GM21515 (cell line): ENCODE measurements at regions not wholly inside any gene's neighbourhood (a gene's known extent, or its start where the extent isn't known, plus 50 kb on each side); places are given as distances from the start of the nearest gene placed in this dataset.

Experiments
- ATAC-seq: cut with Tn5 transposase; IDR thresholded peaks from one replicate; pipeline ENCODE4 v1.9.1; 2021; ENCODE audit not compliant: unreplicated experiment

DNA sequence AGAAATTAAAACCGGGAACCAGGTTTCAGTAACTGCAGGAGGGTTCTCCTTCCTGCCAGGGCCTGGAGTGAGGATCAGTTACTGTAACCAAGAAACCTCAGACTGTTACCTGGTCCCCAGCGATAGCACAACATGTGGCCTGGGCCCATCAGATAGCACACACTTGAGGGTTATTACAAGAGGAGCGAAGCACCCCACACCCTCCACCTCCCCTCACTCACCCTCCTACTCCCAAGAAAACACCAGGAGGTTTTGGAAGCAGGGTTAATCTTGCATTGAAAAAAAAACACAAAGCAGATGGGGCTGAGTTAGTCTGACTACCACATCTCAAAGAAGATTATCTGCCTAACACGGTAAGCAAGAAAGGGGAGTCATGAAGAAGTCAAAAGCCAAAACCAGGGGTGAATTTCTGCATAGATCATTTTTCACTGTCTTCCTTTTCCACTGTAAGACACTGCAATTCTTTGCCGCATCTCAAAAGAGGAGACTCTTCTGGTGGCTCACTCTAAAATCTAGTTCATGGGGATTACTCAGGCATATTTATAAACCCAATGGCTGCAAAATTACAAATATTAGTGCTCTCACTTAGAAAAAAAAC, 75.9 kb upstream of the DOCK9 start:
- ATAC-seq: no peak

DNA sequence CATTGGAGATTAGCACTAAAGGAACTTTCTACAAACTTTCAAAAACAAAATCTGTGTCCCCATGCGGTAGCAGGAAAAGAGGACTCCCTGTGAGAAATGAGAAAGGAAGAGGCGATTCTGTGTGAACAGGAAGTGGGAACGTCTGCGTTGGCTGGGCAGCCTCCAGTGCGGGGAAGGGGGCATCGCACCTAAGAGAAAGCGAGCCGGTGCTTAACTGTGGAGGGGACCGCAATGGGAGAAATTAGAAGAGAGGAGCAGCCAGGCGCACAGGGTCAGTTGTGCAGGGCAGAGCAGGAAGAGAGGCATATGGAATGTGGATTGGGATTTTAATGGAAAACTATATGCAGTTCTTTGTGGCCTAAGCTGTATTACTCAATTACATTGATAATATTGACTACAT, 77.4 kb upstream of the DOCK9 start:
- ATAC-seq: no peak

DNA sequence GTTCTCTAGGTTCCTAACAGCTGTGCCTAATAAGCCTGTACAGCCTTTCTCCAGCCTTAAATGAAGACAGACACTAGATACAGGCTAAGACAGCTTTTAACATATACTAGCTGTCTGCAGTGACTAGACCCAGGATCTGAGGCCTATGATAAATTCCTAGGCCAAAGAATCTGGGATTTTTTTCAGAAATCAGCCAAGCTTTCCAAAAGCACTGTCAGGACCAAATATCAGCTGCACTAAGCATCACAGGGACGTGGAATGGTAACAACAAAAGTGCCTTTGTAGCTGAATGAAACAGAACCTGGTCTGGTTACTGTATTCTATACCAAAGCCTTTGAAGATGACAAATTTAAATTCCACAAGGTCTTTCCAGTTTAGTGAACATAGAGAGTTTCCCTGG, 77.9 kb upstream of the DOCK9 start:
- no peak for ATAC-seq

DNA sequence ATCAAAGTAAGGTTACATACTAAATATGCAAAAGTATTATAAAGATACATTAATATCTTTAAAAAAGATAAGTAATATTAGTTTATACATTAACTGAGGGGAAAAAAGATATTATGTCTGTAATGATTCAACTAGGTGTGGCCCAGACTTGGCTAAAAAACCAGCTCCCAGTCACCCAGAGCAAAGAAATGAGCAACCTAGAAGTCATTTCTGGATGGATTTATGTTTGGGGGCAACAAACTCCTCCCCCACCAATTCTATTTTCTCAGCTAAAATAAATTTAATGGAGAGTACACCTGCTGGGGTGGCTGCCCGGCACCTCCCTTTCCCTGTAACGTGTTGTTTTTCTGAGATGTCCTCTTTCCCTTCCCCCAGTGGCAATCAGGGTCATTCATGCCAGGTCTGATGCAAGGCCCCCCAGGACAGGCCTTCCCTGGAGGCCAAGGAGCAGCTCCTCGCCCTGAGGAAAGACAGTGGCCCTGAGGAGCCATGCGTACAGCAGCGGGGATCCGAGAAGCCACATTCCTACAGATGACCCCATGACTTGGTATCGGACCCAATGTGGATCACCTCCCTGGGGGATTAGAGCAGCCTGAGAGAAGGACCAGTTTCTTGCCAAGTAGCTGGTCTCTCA, 78.6 kb upstream of the DOCK9 start:
- no peak for ATAC-seq

DNA sequence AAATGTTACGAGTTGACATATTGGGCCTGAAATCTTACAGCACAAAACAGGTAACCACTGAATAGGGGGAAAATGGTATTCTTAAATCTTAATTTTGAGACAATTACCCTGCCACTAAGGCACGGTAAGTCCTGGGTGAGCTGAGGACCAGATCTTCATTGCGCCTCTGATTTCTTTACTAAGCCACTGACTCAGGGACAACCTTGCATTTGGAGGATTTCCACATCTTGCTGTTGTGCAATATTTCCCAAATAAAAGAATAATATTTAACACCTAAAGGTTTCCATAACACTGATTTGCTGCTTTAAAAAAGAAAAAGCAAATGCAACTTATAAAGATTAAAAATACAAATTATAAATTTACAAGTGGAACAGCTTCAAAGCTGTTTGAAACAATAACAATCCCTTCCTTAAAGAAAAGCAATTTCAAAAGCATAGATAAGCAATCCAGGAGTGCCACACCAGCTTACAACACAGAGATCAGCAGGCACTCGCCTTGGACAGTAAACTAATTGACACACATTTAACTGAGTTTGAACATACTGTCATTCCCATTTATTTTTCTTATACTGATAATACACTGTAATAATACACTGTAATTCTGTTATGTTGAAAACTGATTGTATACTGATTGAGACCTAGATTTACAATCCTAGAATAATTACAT, 79.6 kb upstream of the DOCK9 start:
- no peak for ATAC-seq

DNA sequence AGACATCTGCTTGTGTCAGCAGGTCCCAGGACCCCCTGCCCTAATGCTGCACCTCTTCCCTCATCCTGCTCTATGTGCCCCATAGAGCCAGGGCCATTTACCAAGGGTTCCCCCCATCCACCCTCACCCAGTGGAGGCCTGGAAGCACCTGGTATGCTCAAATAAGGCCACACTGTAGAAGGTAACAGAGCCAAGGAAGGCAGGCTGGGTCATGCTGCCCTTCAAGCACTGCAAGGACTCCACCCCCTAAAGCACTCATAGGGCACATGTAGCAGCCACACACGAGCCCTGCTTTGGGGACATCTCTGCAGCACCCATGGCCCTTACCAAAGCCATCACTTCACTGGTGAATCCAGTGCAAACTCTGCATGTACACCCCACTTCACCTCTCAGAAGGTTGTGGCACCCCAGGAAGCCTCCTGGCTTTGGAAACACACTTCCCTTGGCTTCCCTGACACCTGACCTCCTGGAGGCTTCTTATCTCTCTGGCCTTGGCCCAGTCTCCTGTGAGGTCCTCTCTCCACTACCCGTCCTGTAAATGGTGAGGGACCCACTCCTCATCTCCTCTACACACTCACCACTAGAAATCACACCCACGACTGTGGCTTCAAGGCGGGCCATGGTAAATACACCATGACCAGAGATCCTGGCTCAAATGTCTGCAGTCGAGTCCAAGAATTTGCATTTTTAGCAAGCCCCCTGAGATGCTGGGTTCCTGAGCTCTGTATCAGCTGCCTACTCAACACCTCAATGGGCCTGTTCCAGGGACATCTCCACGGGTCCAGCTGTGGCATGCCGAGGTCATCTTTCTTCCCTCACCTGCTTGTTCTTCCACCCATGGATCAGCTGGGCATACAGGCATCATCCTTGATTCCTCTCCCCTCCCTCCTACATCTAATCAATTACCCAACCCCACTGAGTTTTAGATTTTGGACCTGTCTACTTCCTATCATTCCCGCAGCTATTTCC, 80.9 kb upstream of the DOCK9 start:
- ATAC-seq: no peak

DNA sequence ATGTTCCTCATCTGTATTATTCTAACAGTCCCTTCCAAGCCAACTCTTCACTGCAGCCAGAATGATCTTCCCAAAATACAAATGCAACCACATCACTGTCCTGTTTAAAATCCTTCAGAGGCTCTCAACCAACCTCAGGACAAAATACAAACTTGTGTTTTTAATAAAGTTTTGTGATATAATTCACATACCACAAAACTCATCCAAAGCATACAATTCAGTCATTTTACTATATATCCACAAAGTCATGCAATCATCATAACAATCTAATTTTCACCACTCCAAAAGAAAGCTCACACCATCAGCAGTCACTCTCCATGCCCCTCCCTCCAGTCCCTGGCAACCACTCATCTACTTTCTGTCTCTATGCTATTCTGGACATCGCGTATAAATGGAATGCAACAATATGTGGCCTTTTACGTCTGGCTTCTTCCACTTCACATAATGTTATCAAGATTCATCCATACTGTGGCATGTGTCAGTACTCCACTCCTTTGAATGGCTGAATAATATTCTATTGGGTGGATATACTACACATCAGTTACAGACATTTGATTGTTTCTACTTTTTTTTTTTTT, 81.7 kb upstream of the DOCK9 start:
- no peak for ATAC-seq

DNA sequence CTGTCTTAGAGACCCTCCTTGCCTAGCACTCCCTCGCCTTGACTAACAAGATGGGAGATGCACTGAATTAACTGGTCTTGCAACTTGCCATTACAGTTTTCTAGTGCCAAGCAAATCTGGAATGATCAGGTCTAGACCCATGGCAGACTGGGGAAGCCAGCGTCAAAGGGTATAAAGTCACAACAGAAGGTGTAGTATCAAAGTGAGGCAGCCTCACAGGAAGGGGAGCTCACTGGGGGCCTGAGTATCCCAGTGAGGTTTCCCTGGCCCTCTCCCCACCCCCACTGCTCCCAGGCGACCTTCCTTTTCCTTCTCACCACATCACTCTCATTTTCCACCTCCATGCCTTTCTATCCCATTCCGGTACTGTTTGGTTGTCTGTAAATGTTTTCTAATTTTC, 83.5 kb upstream of the DOCK9 start:
- ATAC-seq: no peak

DNA sequence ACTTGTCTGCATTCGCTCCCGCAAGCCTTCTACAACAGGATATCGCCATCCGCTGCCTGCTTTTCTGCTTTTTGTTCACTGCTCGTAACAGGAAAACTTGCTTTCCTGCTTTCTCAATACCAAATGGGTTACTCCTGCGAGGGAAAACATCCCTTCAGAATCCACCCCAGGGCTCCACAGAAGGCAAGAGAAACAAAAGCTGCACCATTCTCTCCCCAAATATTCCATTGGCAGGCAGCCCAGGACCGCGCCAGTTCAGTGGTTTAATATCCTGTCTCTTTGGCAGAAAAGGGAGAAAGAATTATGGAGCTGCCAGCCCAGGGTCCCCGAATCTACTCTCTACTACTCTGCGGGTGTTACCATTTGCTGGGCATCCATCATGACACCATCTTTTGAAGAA, 84.7 kb upstream of the DOCK9 start:
- no peak for ATAC-seq

DNA sequence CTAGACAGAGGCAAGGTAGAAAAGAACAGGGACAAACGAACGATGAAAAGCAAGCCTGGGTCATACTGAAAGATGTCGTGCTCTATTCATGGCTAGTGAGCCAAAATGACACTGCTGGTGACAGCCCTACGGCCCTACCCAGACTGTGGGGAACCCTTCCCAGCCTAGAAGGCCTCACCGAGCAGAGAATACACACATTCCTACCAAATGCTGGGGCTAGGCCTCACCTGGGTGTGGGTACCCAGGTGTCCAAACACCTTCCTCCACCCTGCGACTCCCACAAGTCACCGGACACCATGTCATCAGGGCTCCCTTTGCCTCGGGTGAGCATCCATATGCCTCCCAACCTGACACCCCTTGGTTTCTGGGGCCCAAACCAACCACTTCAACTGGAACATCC, 85.3 kb upstream of the DOCK9 start:
- ATAC-seq: no peak

DNA sequence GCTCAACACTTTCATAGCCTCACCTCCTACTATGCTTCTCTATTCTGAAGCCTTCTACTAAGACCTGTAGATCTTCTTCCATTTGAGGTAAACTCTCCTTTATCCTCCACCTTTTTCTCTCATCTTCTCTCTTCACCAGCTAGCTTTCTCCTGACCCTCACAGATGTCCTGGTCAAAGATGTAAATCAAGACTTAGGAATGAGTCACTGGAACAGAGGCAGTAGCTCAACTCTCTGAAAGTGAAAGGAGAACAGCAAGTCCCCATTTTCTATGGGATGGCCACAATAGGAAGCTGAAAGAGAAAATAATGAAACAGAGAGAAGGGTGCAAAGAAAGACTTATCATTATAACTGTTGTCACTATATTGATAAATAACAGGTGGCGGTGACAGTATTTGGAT, 86.1 kb upstream of the DOCK9 start:
- no peak for ATAC-seq

DNA sequence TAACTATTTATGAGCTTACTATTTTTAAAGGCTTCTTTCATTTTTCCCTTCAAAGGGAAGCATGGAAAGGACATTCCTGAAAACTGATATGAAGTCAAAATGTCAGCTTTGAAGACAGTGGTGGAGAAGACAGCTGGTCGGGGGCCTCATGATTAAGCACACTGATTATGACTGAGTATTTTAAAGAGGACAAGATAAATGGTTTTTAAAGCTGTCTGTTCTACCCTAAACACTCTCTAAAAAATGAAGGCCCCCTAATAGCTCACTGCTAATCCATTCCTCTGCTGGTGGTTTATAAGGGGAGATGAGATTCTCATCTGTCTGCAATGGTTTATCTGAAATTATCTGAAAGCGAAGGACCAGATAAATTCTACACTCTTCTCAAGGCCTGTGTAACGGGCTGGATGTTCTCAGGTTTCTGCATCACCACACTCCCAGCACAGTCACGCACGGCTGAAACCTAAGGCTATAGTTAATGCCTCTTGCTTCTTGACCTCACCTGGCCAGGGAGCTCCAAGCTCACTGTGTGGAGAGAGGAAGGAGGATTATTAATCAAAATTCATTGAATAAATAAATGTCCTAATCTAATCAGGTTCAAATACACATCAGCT, 86.9 kb upstream of the DOCK9 start:
- ATAC-seq: no peak

DNA sequence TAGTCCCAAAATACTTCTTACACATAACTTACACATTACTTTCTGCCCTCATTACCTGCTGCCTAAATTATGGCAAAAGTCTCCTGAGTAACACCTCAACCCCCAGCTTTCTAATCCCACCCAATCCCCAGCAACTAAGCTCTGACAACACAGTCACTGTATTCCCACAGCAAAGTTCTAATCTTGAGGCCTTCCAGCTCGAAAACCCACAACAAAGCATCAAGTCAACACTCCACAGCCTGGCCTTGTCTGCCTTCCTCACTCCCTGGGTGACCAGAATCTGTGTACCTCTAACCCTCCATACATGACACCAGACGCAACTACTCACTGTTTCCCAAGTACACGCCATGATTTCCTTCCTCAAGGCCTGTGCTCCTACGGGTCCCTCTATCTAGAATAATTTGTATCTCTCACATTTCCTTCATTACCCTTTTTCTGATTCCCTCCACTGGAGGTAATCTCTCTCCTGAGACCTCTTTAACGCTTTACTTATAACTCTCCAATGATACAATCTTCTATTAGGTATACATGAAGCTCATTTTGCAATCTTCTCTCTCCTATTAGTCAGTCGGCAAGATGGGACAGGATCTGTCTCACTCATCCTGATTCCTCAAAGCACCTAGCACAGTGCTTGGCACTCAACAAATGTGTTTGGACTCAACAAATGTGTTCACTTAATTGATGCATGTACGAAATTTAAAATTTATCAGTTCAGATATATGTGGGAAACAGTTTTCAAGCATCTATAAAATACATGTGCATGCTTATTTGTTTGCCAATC, 87.6 kb upstream of the DOCK9 start:
- ATAC-seq: no peak

DNA sequence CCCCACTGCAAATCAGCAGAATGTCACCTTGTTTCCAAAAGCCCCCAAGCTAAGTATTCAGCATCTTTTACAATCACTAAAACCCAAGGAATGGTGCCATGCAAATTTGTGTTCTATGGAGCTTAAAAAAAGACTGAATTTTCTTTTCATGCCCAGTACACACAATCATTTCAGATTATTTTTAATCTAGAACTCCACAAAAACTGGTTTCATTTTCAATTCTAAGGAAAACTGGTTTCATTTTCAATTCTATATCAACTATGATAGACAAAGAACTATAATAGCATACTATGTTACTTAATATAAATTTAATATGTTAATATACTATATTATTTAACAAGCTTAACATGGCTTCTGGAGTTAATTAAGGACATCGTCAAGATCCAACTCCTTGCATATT, 88.4 kb upstream of the DOCK9 start:
- ATAC-seq: no peak

DNA sequence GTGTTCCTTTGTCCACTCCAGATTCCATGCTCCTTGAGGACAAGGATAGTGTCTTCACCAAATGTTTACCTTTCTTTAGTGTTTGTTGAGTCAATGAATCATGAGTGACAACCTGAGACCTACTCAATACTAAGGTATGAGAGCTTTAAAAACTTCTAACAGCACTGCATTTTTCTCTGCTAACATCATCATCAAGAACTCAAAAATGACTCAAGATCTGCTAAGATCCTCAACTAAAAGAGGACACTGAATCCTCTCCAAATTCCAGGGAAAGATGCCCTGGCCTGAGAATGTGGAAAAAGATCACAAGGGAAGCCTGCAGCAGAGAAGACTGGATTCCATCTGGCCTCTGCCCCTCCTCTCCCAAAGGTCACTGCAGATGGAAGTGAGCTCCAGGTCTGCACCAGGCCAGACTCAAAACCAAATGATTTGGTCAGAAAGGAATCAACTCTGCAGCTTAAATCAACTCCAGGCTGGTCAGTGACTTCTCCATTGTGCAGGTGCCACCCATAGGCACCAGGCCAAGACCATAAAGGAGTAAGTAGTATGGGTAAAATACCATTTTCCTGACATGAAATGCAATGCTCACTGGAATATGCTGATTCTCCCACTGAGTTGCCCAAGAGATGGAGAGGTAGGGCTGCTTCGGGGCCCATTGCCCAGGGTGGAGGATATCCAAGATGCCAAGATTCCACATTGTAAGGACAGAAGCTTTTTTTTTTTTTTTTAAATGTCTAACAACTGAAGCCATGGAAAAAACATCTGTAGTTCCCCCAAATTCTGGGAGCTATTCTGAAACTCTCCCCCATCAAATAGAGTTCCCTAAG, 89.5 kb upstream of the DOCK9 start:
- ATAC-seq: no peak

DNA sequence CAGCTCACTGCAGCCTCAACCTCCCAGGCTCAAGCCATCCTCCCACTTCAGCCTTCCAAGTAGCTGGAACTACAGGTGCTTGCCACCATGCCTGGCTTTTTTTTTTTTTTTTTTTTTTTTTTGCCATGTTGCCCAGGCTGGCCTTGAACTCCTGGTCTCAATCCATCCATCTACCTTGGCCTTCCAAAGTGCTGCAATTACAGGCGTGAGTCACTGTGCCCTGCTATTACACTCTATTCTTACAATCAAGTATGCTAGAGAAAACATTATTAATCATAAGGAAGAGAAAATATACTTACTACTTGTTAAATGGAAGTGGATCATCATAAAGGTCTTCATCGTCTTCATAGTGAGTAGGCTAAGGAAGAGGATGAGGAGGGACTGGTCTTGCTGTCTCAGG, 93.3 kb upstream of the DOCK9 start:
- no peak for ATAC-seq

DNA sequence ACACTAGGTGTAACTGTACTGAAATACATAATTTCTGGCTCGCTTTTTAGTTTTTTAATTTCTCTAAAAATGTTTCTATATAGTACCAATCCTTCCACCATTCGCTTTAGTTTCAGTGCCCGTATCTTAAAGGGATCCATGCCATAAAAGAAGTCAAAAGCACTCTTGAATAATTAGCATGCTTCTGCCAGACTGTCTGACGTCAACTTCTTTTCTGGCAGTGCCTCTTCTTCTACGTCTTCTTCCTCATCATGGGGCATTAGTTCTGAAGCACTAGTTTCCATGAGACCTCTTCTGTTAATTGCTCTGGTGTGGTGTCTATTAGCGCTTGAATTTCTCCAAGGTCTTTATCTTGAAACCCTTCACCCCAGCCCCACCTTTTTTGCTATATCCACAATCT, 93.8 kb upstream of the DOCK9 start:
- no peak for ATAC-seq

DNA sequence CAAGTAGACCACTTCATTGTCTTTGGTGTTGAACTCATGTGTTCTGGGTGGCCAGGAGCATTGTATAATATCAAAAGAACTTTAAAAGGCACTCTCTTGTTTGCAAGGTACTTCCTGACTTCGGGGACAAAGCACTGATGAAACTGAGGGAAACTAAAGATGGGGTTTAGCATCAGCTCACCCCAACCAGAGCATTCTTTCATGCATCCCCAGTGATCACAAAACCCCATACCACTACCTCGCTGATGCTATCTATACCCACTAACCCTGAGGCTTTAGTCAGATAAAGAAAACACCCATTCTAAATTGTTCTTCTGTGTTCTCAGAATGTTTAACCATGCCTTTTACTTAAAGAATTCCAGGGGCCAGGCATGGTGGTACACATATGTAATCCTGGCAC, 94.5 kb upstream of the DOCK9 start:
- no peak for ATAC-seq

DNA sequence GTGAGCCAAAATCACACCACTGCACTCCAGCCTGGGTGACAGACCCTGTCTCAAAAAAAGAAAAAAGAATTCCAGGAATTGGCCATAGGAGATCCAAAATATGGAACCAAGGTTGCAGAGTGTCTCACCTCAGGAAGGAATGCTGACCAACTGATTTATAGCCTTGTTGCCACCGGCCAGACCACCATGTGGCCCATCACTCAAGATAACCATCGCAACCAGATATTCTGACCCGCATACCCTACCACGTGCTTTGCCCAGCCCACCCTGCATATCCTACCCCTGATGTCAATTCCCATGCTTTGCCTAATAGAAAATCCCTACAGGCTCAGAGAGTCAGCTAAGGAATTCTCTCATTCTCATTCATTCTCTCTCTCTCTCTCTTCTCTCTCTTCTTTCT, 95.1 kb upstream of the DOCK9 start:
- ATAC-seq: no peak
